ENCODE measurements at regions not wholly inside any gene's neighbourhood (a gene's known extent, or its start where the extent isn't known, plus 50 kb on each side); places are given as distances from the start of the nearest gene placed in this dataset.
"Not testable (repeated sequence)": the region's sequence is repeated elsewhere in the genome, so short reads cannot be mapped to it uniquely, and the experiment has no call there.

DNA sequence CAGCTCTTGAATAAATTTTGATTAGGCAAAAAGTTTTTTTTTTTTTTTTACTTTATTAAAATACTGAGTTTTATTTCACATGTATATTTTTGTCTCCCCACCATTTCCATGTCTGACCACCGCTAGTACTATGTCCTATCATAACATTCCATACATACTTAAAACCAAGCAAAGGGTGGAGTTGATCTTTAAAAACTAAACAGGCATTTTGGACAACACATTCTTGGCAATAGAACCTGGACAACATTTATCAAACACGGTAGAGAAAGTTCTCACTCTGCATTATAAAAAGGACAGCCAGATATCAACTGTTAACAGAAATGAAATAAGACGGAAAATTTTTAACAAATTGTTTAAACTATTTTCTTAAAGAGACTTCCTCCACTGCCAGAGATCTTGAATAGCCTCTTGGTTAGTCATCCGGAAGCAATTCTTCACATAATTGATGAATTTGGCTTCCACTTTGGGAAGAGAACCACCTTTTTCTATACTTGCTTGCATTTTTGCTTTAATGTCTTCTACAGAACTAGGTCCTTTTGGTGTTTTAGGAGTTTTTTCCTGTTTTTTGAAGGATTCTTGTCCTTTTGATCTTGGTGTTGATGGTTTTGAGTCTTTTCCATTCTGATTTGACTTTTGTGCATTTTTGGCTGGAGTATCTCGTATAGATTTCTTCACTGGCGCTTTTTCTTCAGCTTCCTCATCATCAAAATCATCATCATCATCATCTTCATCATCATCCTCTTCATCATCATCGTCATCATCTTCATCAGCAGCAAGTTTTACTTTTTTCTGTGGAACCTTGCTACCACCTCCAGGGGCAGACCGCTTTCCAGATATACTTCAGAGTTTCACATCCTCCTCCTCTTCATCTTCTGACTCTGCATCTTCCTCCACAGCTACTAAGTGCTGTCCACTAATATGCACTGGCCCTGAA is 58.7 kb downstream of the POU5F2 start:
- Mint-ChIP-seq H3K36me3 (ENCODE audit: low read depth) (peaks cover 12% of the 10 kb centered on the region), H3K27ac (peak overlapping the region; percentile 64)
- H3K4me1 Mint-ChIP-seq; H3K27me3 Mint-ChIP-seq; ATAC-seq (replicated peaks); H3K9me3 Mint-ChIP-seq; H3K4me3 Mint-ChIP-seq: not testable (repeated sequence)

- no peak overlapping the region for H3K4me3 Mint-ChIP-seq
- peaks cover 12% of the 10 kb centered on the region for H3K36me3 Mint-ChIP-seq (ENCODE audit: low read depth)
- no peaks in the 10 kb centered on the region for H3K27me3 Mint-ChIP-seq
- H3K4me1 Mint-ChIP-seq = peaks cover 3% of the 10 kb centered on the region
- H3K9me3 Mint-ChIP-seq = peaks cover 3% of the 10 kb centered on the region
- no peak overlapping the region for H3K27ac Mint-ChIP-seq
- no peak for ATAC-seq (replicated peaks)
Measured at GRCh38 chr5:93681432-93681831, 60.0 kb downstream of the POU5F2 start.

DNA sequence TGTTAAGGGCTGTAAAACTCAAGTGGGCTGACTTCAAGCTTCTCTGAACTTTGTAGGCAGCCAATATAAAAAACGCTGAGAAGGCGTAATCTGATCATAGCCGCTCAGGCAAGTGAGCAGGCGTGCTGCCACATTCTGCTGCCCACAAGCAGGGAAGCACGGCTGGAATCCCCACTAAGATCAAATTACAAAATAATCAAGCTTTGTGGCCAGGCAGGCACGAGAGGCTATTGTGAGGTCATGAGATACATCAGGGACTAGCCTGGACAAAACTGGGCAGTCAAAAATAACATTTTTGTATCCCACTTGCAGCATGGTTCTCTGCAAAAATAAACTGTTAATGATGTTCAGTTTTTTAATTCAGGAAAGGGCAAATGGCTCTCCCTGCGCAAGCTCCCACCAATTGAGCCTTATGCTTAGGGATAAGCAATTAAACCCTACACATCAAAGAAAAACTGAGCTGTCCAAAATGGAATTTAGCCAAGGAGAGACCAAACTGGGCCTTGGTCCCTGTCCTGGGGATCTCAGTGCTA is 64.0 kb downstream of the POU5F2 start:
- peaks cover 5% of the 10 kb centered on the region for H3K36me3 Mint-ChIP-seq (ENCODE audit: low read depth)
- no peak overlapping the region for H3K4me3 Mint-ChIP-seq
- no peaks in the 10 kb centered on the region for H3K9me3 Mint-ChIP-seq
- no peak for ATAC-seq (replicated peaks)
- H3K4me1 Mint-ChIP-seq = no peaks in the 10 kb centered on the region
- H3K27me3 Mint-ChIP-seq = no peaks in the 10 kb centered on the region
- H3K27ac Mint-ChIP-seq = no peak overlapping the region

DNA sequence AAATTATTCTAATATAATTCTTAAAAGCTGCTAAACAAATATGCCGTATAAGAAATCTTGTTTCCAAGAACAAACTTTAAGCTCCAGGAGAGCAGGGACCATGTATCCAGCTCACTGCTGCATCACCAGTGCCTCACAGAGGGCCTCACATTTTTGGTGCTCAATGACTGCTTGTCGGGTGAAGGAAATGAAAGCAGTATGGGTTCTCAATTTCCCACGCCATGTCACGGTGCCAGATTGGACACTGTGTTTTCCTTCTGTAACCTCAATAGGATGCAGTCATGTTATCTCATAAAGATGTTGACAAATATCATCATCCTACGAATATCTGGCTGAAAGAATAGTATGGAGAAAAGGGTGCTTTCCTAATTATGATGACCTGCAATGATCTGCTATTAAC is 64.7 kb downstream of the POU5F2 start:
- Mint-ChIP-seq H3K36me3 (ENCODE audit: low read depth) (peaks cover 5% of the 10 kb centered on the region), H3K4me3 (no peak overlapping the region), H3K27ac (no peak overlapping the region), H3K9me3 (no peaks in the 10 kb centered on the region), H3K4me1 (no peaks in the 10 kb centered on the region), H3K27me3 (no peaks in the 10 kb centered on the region)
- ATAC-seq (replicated peaks) = no peak

DNA sequence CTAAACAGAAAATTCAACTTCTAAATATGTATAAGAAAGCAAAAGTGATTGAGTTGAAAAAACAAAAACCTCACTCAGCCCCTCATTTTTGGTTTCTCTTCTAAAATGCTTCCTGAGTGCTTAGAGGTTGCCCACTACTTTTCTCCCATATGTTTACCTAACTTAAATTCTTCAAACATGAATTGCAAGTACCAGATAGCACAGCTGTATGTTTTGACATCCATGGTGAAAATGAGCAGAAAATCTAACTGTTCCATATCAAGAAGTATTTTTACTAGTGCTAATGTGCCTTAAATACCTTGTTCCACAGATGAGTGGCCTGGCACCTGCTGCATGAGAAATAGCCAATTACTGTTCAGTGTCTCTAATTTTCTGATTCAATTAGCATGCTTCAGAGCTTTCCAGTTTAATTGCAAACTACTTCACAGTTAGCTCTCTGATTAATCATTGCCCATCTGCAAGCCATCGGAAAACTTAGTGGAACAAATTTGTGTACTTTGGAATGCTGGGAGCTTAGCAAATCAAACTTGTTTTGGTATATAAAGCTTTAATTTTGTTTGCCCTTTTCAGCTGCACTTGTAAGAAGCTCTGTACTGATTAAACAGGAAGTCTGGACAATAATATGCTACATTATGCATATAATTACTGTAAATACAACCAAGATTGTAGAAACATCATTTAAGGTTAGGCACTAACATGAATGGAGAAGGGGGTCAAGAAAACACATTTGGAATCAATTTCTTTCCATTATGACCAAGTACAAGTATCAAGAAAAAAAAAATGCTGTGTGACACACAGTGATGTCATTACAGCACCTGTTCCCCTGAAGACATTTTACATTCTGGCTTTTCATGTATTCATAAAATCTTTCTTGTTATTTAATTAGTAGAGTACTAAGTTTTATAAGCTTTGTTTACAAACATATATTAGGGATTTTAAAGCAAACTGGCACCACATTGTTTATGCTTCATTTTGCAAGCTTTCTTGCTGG is 65.6 kb downstream of the POU5F2 start:
- peaks cover 5% of the 10 kb centered on the region for H3K36me3 Mint-ChIP-seq (ENCODE audit: low read depth)

GRCh38 chr5:93674866-93675459 is 66.4 kb downstream of the POU5F2 start:
- H3K9me3 Mint-ChIP-seq = no peaks in the 10 kb centered on the region
- no peak overlapping the region for H3K4me3 Mint-ChIP-seq
- peaks cover 5% of the 10 kb centered on the region for H3K36me3 Mint-ChIP-seq (ENCODE audit: low read depth)
- H3K27me3 Mint-ChIP-seq = no peaks in the 10 kb centered on the region
- no peak overlapping the region for H3K27ac Mint-ChIP-seq
- H3K4me1 Mint-ChIP-seq = no peaks in the 10 kb centered on the region
- no peak for ATAC-seq (replicated peaks)

More for the DNA sequence above, 65.6 kb downstream of the POU5F2 start:
- ATAC-seq (replicated peaks) = no peak
- Mint-ChIP-seq H3K9me3 (no peaks in the 10 kb centered on the region), H3K4me3 (no peak overlapping the region), H3K4me1 (no peaks in the 10 kb centered on the region), H3K27me3 (no peaks in the 10 kb centered on the region), H3K27ac (no peak overlapping the region)

DNA sequence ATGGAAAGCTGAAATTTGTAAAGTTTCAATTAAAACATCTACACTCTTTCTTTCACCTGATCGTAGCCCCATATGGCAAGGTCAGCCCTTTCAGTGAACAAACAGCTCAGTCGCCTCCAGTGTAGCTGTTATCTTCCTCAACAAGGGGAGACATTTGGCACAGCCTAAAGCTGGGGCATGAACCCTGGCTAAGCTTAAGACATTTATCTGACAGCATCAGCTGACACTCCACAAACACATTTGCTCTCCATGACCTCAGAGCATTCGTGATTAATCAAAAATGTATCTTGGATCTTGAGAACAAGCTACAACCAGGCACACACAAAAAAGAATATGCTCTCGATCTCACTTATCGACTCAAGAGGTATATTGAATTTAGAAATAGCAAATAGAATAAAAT is 67.3 kb downstream of the POU5F2 start:
- H3K4me1 Mint-ChIP-seq = no peaks in the 10 kb centered on the region
- no peaks in the 10 kb centered on the region for H3K9me3 Mint-ChIP-seq
- H3K4me3 Mint-ChIP-seq = no peak overlapping the region
- H3K36me3 Mint-ChIP-seq (ENCODE audit: low read depth) = peaks cover 5% of the 10 kb centered on the region
- H3K27ac Mint-ChIP-seq = no peak overlapping the region
- ATAC-seq (replicated peaks) = no peak
- H3K27me3 Mint-ChIP-seq = no peaks in the 10 kb centered on the region

DNA sequence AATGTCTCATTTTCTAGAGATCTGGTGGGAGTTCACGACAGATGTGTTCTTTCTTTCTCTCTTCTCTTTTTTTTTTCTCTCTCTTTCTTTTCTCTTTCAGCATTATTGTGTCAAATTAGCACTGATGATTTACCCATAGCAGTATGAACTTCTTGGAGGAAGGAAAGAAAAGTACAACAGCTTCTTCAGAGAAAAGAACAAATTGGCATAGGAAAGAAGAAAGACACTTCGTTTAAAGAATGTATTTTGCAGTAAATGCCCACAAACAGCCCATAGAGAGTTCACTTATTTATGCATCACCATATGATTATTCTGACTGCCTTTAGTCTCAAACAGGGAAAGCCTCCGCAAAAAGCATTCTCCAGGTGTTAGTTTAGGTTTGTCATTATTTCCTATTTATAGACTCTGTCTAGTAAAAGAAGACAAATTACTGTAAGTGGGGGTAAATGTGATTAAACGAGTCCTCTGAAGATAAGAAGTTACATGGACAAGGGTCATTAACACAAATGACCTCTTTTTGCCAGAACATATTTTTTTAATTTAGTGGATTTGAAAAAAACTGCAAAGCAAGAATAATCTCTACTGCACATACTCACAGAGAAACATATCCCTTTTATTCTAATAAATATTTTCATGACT is 68.0 kb downstream of the POU5F2 start:
- no peak for ATAC-seq (replicated peaks)
- Mint-ChIP-seq H3K27ac (no peak overlapping the region), H3K9me3 (no peaks in the 10 kb centered on the region), H3K36me3 (ENCODE audit: low read depth) (peaks cover 5% of the 10 kb centered on the region), H3K27me3 (no peaks in the 10 kb centered on the region), H3K4me1 (no peaks in the 10 kb centered on the region), H3K4me3 (no peak overlapping the region)

DNA sequence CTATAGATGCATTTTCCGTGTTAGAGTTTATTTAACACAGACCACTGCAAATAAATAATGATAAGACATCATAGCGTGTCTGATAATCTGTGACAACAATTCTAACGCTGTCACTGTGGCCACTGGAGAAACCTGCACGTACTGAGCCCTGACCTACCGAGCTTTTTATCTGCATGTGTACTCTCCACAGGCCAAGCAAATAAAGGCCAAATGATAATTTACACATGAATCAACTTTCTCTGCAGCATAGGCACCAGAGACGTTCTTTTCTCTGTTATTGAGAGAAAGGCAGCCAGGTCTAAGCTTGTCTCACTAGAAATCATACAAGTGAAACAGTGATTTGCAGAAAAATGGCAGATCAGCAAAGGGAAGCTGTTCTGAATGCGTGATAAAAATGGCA is 75.8 kb downstream of the POU5F2 start:
- H3K9me3 Mint-ChIP-seq = no peaks in the 10 kb centered on the region
- H3K27ac Mint-ChIP-seq = no peak overlapping the region
- no peaks in the 10 kb centered on the region for H3K27me3 Mint-ChIP-seq
- H3K4me1 Mint-ChIP-seq = no peaks in the 10 kb centered on the region
- peaks cover 6% of the 10 kb centered on the region for H3K36me3 Mint-ChIP-seq (ENCODE audit: low read depth)
- no peak overlapping the region for H3K4me3 Mint-ChIP-seq
- no peak for ATAC-seq (replicated peaks)

DNA sequence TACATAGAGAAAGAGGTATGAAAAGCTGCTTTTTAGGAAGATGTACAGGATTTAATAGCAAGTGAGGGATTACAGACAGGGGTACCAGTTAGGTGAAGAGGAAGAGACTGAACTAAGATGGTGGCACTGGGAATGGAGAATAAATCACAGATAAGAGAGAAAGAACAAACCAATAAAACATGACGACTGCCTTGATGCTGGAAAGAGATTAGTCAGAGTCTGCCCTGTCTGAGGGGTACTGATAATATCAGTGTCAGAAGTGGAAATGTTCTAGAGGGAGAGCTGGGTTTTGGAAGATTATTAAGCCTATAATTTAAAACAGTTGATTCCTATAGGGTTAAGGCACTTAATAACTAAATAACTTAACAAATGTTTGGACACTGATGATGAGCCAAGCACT is 77.7 kb downstream of the NR2F1 start:
- Mint-ChIP-seq H3K27ac (no peak overlapping the region), H3K9me3 (no peaks in the 10 kb centered on the region), H3K4me1 (no peaks in the 10 kb centered on the region), H3K4me3 (no peak overlapping the region), H3K27me3 (no peaks in the 10 kb centered on the region), H3K36me3 (ENCODE audit: low read depth) (peaks cover 6% of the 10 kb centered on the region)
- no peak for ATAC-seq (replicated peaks)

GRCh38 chr5:93658044-93658443 is 75.0 kb downstream of the NR2F1 start:
- Mint-ChIP-seq H3K4me1 (no peaks in the 10 kb centered on the region), H3K9me3 (no peaks in the 10 kb centered on the region), H3K27me3 (no peaks in the 10 kb centered on the region), H3K36me3 (ENCODE audit: low read depth) (peaks cover 3% of the 10 kb centered on the region), H3K4me3 (no peak overlapping the region), H3K27ac (no peak overlapping the region)
- ATAC-seq (replicated peaks) = no peak

- H3K27ac Mint-ChIP-seq = no peak overlapping the region
- no peaks in the 10 kb centered on the region for H3K27me3 Mint-ChIP-seq
- no peaks in the 10 kb centered on the region for H3K36me3 Mint-ChIP-seq (ENCODE audit: low read depth)
- no peak for ATAC-seq (replicated peaks)
- no peaks in the 10 kb centered on the region for H3K9me3 Mint-ChIP-seq
- no peaks in the 10 kb centered on the region for H3K4me1 Mint-ChIP-seq
- H3K4me3 Mint-ChIP-seq = no peak overlapping the region
Measured at GRCh38 chr5:93654676-93655075, 71.7 kb downstream of the NR2F1 start.

GRCh38 chr5:93653716-93654115 is 70.7 kb downstream of the NR2F1 start:
- no peaks in the 10 kb centered on the region for H3K4me1 Mint-ChIP-seq
- no peaks in the 10 kb centered on the region for H3K9me3 Mint-ChIP-seq
- no peak overlapping the region for H3K4me3 Mint-ChIP-seq
- H3K27ac Mint-ChIP-seq = no peak overlapping the region
- no peaks in the 10 kb centered on the region for H3K27me3 Mint-ChIP-seq
- no peaks in the 10 kb centered on the region for H3K36me3 Mint-ChIP-seq (ENCODE audit: low read depth)
- ATAC-seq (replicated peaks) = no peak
